ENCODE measurements at regions not wholly inside any gene's neighbourhood (a gene's known extent, or its start where the extent isn't known, plus 50 kb on each side); places are given as distances from the start of the nearest gene placed in this dataset.

- TF ChIP-seq CTCF (conservative IDR thresholded peaks at IDR 0.05 in 1 of 2, IDR thresholded peaks at IDR 0.05 in 1 of 2; ENCODE audit: low read depth in 1 of 2, low read length in 2 of 2) (no peak), EZH2 (IDR thresholded peaks at IDR 0.05; ENCODE audit: low read length, missing control alignments) (no peak)
These were observed 140.5 kb downstream of the CTTN start for GRCh38 chr11:70538641-70539359.
